ENCODE measurements at regions not wholly inside any gene's neighbourhood (a gene's known extent, or its start where the extent isn't known, plus 50 kb on each side); places are given as distances from the start of the nearest gene placed in this dataset.
"Not testable (repeated sequence)": the region's sequence is repeated elsewhere in the genome, so short reads cannot be mapped to it uniquely, and the experiment has no call there.

DNA sequence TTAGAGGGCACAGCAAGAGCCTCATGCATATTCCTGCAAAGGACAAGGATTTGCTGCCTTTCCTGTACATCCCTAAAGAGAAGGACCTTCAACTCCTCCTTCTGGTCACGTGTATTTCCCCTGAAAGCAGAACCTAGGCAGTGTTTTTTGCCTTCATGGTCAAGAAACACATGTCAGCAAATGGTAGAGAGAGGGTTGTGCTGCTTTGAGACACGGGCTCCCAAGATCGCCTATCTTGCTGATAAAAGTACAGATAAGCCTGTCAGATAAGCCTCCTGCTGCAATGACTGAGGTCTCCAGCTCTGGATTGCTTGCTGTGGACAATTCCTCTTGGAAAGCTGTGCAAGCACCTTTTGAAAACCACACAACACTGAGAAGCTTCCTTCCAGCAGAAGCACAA is 580.8 kb downstream of the CBLN4 start:
- DNase-seq (ENCODE audit: low read depth, low spot score), result no peak

DNA sequence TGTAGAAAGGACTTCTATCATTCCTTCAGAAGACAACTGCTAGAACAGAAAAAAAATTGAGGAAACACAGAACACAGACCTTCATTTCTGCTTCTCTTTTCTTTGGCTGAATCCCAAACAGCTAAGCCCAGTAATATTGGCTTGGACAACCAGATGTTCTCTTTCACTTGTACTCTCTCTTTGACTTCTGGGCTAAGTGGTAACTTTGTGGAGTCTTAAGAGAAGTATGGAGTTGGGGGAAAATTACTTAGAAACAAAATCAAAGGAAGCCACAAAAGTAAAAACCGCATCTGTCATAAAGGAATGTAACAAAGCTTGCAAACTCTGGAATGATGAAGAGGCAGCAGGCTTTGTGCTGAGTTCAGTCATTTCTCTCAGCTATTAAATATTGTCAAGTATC is 587.5 kb downstream of the CBLN4 start:
- DNase-seq (ENCODE audit: low read depth, low spot score), result no peak

DNA sequence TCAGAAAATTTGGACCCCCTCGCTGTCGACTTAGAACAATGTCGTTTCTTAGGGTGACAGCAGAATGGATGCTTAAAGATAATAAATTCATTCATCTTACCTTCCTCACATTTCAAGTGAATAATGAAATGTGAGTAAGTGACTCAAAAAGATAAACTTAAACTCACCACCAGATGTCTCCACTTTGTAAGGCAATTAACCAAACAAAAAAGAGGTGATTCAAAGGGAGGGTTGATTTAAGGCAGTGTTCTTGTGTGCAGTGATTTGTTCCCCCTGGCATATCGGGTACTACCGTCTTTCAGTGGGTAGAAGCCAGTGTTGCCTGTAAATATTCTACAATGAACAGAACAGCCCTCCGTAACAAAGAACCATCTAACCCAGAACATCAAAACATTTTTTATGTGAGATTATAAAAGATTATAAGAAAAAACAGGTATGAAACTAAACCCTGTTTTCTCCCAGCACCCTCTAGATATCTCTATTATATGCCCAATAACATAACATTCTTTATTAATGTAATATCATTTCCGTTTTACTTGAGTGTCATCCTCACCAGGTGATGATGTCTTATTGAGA is 589.7 kb downstream of the CBLN4 start:
- no peak for DNase-seq (ENCODE audit: low read depth, low spot score)

DNA sequence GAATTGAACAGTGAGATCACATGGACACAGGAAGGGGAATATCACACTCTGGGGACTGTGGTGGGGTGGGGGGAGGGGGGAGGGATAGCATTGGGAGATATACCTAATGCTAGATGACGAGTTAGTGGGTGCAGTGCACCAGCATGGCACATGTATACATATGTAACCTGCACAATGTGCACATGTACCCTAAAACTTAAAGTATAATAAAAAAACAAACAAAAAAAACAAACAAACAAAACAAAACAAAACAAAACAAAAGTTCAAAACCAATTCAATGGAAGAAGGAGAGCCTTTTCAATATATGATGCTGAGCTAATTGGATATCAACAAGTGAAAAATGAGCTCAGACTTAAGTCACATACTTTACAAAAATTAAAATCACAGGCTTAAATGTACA is 592.8 kb downstream of the CBLN4 start:
- not testable (repeated sequence) for DNase-seq (ENCODE audit: low read depth, low spot score)

DNA sequence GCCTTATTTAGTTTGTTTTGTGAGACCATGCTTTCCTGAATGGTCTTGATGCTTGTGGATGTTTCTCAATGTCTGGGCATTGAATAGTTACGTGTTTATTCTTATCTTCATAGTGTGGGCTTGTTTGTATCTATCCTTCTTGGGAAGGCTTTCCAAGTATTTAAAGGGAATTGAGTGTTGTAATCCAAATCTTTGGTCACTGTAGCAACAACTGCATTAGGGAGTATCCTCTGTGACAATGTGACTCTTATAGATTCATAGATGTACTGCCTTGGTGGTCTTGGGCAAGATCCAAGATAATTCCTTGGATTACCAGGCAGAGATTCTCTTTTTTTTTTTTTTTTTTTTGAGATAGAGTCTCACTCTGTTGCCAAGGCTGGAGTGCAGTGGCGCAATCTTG is 598.4 kb downstream of the CBLN4 start:
- DNase-seq (ENCODE audit: low read depth, low spot score), result no peak

DNA sequence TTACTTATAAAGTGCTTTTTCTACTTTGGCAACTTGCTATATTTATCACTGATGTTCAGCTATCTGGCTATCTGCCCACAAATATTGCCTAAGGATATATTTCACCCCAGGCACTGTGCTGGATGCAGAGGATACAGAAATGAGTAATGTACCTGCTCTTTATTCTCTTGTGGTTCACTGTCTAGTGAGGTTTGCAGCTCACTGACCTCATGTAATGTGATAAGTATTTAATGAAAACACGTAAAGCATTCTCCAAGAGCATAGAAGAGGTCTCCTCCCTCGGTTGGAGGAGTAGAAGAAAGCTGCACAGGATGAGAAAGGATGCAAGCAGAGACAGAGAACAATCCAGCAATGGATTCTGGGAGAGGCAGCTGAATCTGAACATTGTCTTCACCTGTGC is 610.7 kb downstream of the CBLN4 start:
- DNase-seq (ENCODE audit: low read depth, low spot score), result no peak

DNA sequence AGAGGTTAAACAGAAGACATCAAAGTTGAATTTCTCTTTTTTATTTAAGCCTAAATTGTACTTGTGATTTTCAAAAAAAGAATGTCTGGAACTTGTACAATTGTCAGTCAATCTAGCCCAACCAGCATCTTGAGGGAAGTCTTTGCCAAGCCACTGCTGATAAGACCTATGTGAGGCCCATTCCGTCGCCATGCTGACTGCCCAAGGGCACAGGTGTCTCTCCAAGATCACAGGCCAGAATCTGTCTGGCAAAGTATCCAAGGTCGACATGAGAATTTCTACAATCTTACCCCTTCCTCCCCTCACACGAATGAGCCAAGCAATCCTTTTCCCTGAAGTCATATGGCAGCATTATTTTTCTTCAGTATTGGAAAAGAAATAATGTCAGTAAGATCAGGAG is 614.5 kb downstream of the CBLN4 start:
- no peak for DNase-seq (ENCODE audit: low read depth, low spot score)

DNA sequence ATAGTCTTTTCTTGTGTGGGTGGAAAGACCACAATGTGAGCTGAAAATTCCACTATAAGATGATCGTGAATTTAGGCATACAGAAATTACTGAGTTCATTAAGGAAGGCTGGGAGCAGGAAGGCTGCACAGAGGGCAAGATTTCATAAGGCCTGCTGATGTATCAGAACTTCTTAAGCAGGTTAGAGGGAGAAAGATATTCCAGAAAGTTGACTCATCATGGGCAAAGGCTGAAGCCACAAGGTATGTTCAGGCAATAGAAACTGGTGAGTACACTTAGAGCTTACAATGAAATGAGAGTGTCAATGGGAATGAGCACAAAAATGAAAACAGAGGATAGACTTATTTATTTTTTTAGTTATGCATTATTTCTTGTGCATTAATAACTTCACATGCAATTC is 618.6 kb downstream of the CBLN4 start:
- no peak for DNase-seq (ENCODE audit: low read depth, low spot score)

DNA sequence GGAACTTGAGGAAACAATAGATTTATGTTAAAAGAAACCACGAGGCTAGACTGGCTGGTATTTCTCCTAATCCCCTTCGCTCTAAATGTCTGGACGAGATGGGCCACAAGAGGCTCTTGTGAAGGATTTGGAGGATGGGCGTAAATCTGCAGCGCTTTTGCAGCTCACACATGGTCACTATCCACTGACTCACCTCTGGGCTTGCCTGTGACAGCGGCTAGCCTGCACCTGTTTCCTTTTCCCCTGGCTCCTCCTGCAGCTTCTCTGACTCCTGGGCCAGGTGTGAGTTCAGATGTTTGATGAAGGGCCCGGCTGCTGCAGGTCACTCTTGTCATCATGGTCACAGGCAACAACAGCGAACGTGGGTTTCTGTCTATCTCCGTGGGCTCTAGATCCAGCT is 629.4 kb downstream of the CBLN4 start:
- DNase-seq (ENCODE audit: low read depth, low spot score), result no peak

DNA sequence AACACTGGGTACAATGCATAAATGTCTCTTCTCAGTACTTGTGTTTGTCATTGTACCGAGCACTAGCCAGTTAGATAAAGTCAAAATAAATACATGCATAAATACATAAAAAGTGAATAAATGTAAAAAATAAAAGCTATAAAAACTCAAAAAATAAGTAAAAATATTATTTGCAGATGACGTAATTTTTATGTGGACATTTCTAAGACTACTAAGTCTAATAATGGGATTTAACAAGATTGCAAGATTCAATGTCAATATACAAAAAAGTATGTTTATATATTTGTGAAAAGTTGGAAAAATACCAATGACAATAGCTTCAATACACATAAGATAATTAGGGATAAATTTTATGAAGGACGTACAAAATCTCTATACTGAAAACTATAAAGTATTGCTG is 639.6 kb downstream of the CBLN4 start:
- no peak for DNase-seq (ENCODE audit: low read depth, low spot score)

DNA sequence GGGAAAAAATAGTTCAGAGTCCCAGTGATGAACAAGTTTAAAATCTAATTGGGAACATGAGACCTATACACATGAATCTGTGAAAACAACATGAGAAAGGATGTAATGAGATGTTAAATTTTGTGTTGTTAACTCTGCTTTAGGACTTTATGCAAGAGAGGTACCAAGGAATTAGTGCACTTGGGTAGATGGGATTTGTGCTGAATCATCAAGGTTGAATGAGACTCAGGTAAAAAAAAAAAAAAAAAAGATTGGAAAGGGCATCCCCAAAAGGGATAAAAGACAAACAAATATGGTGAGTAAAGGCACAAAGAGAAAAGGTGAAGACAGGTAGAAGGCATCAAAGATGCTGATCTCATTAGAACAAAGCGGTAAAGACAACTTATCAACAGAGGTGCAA is 644.4 kb downstream of the CBLN4 start:
- DNase-seq (ENCODE audit: low read depth, low spot score), result no peak

DNA sequence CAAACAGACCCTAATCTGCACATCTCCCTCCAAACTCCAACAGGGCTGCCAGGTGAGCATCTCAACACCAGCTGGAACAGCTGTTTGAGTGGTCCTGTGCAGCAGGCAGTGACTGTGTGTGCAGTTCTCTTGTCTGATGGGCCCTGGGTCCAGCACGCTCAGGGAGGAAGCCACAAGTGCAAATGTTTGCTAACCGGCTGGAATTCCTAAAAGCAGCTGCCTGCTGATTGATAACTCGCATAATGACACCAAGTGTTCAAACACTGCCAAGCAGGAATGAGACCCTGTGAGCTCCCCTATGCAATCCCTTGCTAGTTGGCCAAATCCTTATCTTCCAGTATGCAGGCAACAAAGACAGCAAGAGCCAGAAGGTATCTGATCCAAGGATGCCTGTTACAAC is 650.6 kb downstream of the CBLN4 start:
- no peak for DNase-seq (ENCODE audit: low read depth, low spot score)

DNA sequence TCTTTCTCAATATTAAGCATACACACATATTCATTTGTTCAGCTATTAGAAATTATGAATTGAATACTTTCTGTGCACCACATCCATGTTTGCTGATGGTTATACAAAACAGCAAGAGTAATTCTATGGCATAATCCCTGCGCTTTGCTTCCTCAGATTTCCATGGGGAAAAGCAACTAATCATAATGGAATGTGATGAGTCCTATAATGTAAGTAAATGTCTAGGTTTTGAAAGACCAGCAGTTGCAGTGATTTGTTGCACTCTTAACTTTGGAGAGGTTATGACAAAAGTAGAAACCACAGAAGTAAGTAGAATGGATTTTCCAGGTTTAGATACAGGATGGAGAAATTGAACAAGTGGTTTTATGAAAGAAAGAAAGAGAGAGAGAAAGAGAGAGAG is 652.1 kb downstream of the CBLN4 start:
- DNase-seq (ENCODE audit: low read depth, low spot score), result no peak

DNA sequence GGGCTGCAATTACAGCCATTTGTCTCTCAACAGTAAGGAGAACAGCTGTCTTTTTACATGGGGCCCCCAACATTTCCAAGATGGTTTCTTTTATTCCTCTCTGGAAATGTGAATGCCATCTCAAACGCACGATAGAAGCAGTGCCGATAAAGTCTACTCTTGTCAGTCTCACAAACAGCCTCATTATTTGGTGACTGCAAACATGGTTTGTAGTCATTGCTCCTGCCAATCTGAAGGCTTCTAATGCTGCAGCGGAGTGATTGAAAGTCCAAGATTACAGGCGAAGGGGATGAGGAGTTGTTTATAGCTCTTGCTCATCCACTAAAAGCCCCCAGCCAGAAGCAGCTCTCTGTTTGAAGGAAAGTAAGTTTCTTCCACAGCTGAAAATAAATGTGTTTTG is 657.1 kb downstream of the CBLN4 start:
- DNase-seq (ENCODE audit: low read depth, low spot score), result no peak

DNA sequence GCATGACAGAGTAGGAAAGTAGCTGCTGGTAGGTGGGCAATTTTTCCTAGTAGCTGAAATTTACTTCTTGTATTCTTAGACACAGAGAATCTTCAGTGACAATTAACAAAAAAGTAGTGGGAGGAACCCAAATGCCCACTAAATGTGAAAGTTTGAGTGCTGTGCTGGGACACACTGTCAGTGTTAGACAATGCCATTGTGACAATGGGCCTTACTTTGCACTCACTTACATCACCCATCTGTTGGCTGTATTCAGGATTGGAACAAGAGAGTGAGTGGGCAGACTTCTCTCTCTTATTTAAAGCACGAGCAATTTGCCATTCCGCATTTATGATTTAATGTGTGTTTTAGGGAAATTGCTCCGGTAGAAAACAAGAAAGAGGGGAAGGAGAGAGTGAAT is 662.5 kb downstream of the CBLN4 start:
- no peak for DNase-seq (ENCODE audit: low read depth, low spot score)

DNA sequence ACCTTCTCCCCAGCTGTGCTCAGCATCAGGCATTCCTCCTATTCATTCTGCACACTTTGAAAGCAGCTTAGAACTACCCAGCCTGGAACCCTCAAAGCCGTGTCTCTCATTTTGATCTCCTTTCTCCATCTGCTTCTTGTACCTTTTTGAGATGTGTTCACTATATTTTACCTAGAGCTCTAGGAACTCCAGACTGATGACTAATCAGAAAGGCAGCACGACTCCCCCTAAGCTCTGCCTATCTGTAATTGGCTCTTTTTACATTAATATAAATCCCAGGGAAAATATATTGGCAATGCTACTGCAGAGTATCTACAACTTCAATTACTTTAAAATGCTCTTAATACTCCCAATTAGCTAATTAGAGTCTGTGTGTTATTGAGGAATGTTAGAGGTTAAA is 671.5 kb downstream of the CBLN4 start:
- DNase-seq (ENCODE audit: low read depth, low spot score), result no peak

DNA sequence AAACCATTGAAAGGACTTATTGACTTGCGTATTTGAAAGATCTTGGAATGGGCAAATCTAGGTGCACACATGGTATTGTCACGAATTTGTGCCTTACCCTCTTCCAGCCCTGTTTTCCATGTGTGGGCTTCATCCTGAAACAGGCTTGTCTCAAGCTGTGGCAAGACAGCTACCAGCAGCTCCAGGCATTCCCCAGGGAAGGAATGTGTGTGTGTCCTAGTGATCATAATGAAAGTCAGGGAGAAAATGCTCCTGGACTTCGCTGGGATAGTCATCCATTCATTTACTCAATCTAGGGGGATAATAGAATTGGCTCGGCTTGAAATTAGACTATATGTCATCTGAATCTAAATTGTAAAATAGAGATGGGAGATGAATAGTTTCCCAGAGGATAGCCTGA is 676.2 kb downstream of the CBLN4 start:
- DNase-seq (ENCODE audit: low read depth, low spot score), result no peak

DNA sequence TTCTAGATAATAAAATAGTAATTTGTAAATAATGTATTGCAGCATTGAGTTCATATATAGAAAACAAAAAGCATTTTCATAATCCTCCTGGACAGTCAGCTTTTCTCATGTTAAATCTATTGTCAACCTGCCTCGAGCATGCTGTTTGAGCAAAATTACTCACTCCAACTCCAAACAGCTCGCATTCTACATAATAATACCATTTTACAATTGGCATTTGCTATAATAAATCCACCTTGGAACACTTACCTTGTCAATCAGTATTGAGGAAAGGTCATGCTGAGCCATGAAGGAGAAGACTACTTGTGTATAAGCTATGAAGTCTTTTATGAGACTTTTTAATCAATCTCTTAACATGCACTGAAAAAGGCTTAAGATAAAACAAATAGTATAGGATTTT is 682.6 kb downstream of the CBLN4 start:
- DNase-seq (ENCODE audit: low read depth, low spot score), result no peak

DNA sequence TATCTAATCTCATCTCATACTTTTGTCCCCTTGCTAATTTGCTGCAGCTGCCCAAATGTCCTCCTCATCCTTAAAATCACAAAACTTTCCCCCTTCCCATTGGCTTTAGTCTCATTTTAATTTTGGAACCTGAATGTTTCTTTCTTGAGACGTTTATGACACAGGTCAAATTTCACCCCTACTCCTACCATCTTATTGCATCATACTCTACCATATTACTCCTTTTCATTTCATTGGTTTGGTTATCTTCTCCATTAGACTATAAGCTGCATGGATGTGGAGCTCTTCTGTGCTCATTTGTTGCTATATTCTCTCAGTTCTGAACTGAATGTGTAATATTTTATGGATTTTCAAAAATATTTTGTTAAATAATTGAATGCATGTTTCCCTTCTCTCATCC is 688.6 kb downstream of the CBLN4 start:
- no peak for DNase-seq (ENCODE audit: low read depth, low spot score)

DNA sequence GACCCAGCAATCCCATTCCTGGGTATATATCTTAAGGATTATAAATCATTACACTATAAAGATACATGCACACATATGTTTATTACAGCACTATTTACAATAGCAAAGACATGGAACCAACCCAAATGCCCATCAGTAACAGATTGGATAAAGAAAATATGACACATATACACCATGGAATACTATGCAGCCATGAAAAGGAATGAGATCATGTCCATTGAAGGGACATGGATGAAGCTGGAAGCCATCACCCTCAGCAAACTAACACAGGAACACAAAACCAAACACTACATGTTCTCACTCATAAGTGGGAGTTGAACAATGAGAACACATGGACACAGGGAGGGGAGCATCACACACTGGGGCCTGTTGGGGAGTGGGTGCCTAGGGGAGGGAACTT is 694.5 kb downstream of the CBLN4 start:
- not testable (repeated sequence) for DNase-seq (ENCODE audit: low read depth, low spot score)

DNA sequence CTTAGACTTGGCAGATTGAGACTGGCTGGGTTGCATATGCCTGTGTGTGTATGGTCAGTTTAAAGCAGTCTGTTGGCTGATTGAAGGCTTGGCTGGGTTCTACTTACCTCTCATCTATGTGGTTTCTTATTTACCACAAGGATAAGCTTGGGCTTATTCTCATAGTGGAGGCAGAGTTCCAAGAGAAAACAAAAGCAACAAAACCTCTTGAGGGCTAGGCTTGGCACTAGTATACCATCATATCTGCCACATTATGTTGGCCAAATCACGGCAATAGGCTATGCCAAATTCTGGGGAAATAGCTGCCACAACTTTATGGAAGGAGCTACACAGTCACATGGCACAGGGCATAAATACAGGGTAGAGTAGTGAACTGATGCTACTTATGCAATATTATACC is 714.1 kb downstream of the CBLN4 start:
- DNase-seq (ENCODE audit: low read depth, low spot score), result no peak

DNA sequence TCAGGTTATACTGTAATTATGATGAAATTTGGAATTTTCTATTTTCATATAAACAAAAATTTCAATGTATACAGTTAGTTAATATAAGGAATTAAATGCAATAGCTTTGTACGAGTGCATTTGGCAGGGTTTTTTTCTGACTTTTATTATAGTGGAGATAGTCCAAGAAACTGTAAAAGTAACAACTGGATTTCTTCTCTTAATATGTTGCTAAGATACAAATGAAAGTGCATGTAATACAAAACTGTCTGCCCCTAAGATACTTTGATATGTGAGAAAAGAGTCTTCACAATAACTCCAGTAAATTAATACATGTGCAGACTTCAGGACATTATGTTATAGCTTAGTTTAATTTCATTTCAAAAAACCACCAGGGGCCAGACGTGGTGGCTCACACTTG is 721.4 kb downstream of the CBLN4 start:
- no peak for DNase-seq (ENCODE audit: low read depth, low spot score)

DNA sequence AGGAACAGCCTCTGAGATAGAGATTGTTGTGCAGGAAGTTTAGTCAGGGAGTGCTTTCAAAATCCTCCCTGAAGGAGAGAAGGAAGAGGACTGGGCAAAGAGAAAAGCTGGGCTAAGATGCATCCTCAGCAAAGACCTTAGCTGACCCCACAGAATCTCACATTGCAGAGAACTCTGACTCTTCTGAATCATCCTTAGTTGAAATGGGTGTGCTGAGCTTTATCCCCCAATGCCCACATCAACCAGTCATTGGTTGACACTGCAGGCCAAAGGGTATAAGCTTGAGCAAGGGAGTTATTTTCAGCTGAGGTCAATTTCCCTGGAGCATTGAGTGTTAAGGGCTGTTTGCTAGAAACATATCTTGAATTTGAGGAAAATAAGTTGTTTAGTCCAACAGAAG is 732.2 kb downstream of the CBLN4 start:
- DNase-seq (ENCODE audit: low read depth, low spot score), result no peak

DNA sequence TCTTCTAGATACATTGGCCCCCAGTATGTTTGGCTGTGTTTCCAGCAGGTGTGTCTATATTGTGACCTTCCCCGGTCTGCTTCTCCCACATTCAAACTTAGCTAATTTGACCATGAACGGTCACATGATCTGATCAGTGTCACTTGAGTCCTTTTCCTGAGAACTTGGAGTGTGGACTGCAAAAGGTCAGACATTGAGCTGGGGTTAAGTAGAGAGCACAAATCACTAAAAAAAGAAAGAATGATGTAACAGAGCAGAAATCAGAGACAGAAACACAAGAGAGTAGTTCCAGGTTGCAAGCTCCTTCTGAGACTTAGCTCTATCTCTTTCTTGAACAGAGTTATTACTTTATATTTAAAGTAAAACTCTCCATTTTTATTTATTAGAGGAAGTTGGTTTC is 733.9 kb downstream of the CBLN4 start:
- DNase-seq (ENCODE audit: low read depth, low spot score), result no peak

Data from pulmonary artery endothelial cell (primary cell).